Upper lobe of left lung (tissue), 6 donors: ENCODE measurements at regions not wholly inside any gene's neighbourhood (a gene's known extent, or its start where the extent isn't known, plus 50 kb on each side); places are given as distances from the start of the nearest gene placed in this dataset.

Source experiments
- ATAC-seq, 2 donors: fragments of 200-7000 bp; cut with Tn5 transposase; one replicate each; pipeline ENCODE4 v1.9.1; 2022; ENCODE audit warnings: mild to moderate bottlenecking in 2 of 2, moderate library complexity in 2 of 2; ENCODE audit not compliant: low FRiP score in 2 of 2
- DNase-seq, 2 donors: peaks; one replicate each; pipeline ENCODE4 v3.0.0-alpha.2; 2019 to 2020
- H3K27ac ChIP-seq, 4 donors: fragments of 200-600 bp; sonication (generic); one replicate each; pipeline ENCODE4 v1.5.1; 2016 to 2019
- H3K27me3 ChIP-seq, 4 donors: fragments of 200-600 bp; sonication (generic); one replicate each; pipeline ENCODE4 v1.5.1; 2017 to 2019
- H3K36me3 ChIP-seq, 4 donors: fragments of 200-600 bp; sonication (generic); one replicate each; pipeline ENCODE4 v1.5.1; 2016 to 2019
- H3K4me1 ChIP-seq, 4 donors: fragments of 200-600 bp; sonication (generic); one replicate each; pipeline ENCODE4 v1.5.1; 2018 to 2019
- H3K4me3 ChIP-seq, 4 donors: fragments of 200-600 bp; sonication (generic); one replicate each; pipeline ENCODE4 v1.5.1; 2017 to 2019; ENCODE audit warnings: mild to moderate bottlenecking in 2 of 4, moderate library complexity in 1 of 4
- H3K9me3 ChIP-seq, 4 donors: fragments of 200-600 bp; sonication (generic); one replicate each; pipeline ENCODE4 v1.5.1; 2018 to 2019
- EP300 ChIP-seq, 4 donors: sonication (generic); formaldehyde crosslinking; IDR thresholded peaks; one replicate each; pipeline ENCODE4 v1.5.1; 2017; ENCODE audit warnings: antibody characterized with exemption in 4 of 4, control low read depth in 2 of 4
- POLR2A ChIP-seq, 4 donors: fragments of 450-650 bp; IDR thresholded peaks; one replicate each; pipeline ENCODE4 v1.5.1; 2016 to 2017; ENCODE audit warnings: antibody characterized with exemption in 4 of 4, mild to moderate bottlenecking in 2 of 4
- POLR2AphosphoS5 ChIP-seq, 2 donors: sonication (generic); formaldehyde crosslinking; IDR thresholded peaks; one replicate each; pipeline ENCODE4 v1.5.1; 2017; ENCODE audit warnings: antibody characterized with exemption in 2 of 2
- WGBS, 2 donors: methylation state at CpG; one replicate each; pipeline ENCODE4 v1.1.5; 2017 to 2018; 5-methylcytosine and 5-hydroxymethylcytosine counted together
- TF ChIP-seq, protein P1 (sequence below), 6 experiments: fragments of 450-650 bp in 4 of 6; fragments of 200-600 bp in 2 of 6; sonication (generic) in 2 of 6; IDR thresholded peaks; one replicate each; pipeline ENCODE4 v1.5.1; 2016 to 2019; ENCODE audit warnings: antibody characterized with exemption in 6 of 6
- donor health status: DM: no; HTN: no; CAD: no; lungs with moderate emphysema.
- donor health status: DM: no; HTN: yes; CAD: no; lungs with severe emphysema.

DNA sequence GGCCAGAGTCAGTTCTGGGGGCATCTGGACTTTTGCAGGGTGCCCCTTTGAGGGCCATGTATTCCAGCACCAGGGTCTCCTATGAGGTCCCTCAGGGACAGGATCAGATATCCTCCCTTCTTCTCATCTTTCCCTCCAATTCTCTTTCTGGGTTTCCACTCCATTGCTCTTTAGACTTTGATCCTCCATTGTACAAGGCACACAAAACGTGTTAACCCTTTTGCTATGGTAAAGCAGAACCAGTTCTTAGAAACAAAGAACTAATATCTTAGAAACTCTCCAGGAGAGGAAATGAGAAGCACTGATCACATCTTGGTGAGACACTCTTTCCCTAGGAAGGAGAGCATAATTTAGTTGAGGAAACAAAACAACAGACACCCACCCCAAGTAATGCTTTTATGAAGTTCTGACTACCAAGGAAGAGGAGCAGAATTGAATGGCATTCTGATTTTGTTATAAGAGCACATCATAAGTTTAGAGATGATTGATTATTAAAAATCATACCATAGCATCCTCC lies 200.7 kb upstream of the NPY2R start:
- no peak for DNase-seq
- Histone ChIP-seq H3K36me3 (no peaks in the 10 kb centered on the region), H3K27me3 (no peaks in the 10 kb centered on the region), H3K4me3 (no peak overlapping the region), H3K27ac (no peak overlapping the region), H3K9me3 (no peaks in the 10 kb centered on the region), H3K4me1 (no peaks in the 10 kb centered on the region)
- TF ChIP-seq POLR2AphosphoS5 (IDR thresholded peaks at IDR 0.05), result no peak
- TF ChIP-seq, protein P1, sequence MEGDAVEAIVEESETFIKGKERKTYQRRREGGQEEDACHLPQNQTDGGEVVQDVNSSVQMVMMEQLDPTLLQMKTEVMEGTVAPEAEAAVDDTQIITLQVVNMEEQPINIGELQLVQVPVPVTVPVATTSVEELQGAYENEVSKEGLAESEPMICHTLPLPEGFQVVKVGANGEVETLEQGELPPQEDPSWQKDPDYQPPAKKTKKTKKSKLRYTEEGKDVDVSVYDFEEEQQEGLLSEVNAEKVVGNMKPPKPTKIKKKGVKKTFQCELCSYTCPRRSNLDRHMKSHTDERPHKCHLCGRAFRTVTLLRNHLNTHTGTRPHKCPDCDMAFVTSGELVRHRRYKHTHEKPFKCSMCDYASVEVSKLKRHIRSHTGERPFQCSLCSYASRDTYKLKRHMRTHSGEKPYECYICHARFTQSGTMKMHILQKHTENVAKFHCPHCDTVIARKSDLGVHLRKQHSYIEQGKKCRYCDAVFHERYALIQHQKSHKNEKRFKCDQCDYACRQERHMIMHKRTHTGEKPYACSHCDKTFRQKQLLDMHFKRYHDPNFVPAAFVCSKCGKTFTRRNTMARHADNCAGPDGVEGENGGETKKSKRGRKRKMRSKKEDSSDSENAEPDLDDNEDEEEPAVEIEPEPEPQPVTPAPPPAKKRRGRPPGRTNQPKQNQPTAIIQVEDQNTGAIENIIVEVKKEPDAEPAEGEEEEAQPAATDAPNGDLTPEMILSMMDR (IDR thresholded peaks at IDR 0.05), result no peak
- TF ChIP-seq EP300 (IDR thresholded peaks at IDR 0.05), result no peak
- no peak for TF ChIP-seq POLR2A (IDR thresholded peaks at IDR 0.05)
- ATAC-seq, result no peak
- WGBS, 2 donors, result 70 to 74% methylated on average over 1 of the region's 1 CpG

DNA sequence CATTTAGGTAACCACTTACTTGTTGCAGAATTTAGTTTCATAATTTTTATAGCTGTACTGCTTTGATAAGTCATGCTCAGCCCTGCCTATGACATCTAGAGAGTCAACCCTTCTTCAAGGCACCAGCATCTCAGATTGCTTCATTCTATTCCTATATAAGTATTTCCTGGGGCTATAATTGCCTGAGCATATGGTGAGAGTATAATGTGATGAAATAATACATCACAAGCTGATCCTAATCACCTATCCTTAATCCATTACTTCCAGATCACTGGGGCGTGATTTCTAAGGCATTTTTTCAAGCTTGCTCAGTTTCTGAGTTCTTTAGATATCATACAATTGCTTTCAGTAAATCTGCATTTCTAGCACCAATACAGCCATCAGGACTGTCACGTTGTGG lies 200.0 kb upstream of the NPY2R start:
- no peak overlapping the region for H3K27ac ChIP-seq
- 76 to 89% methylated on average over 2 of the region's 2 CpGs for WGBS, 2 donors
- H3K4me1 ChIP-seq, result no peaks in the 10 kb centered on the region
- ATAC-seq (no peak), DNase-seq (no peak)
- no peak overlapping the region for H3K4me3 ChIP-seq
- no peaks in the 10 kb centered on the region for H3K36me3 ChIP-seq
- no peaks in the 10 kb centered on the region for H3K9me3 ChIP-seq
- H3K27me3 ChIP-seq, result no peaks in the 10 kb centered on the region
- TF ChIP-seq EP300 (IDR thresholded peaks at IDR 0.05) (no peak), POLR2A (IDR thresholded peaks at IDR 0.05) (no peak), POLR2AphosphoS5 (IDR thresholded peaks at IDR 0.05) (no peak)
- TF ChIP-seq, protein P1 (IDR thresholded peaks at IDR 0.05), result no peak

DNA sequence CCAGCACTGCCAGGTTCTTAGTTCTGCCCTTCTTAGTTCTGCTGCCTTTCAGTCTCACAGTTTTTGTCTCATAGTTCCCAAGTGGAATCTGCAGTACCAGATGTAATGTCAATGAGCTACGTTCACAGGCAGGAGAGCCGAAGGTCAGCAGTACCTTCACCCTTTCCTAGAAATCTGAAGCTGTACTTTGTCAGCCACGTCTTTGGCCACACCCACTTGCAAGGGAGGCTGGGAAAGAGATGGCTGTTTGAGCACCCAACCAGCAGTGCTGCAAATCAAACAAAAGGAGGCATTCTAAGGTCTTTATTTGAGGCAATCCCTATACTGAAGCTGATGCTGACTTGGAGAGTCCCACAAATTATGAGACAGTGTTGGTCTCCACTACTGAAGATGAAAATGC lies 199.1 kb upstream of the NPY2R start:
- no peaks in the 10 kb centered on the region for H3K36me3 ChIP-seq
- TF ChIP-seq POLR2A (IDR thresholded peaks at IDR 0.05), result no peak
- no peak for ATAC-seq
- WGBS, 2 donors, result 71 to 80% methylated on average over 3 of the region's 3 CpGs
- no peak overlapping the region for H3K4me3 ChIP-seq
- no peaks in the 10 kb centered on the region for H3K4me1 ChIP-seq
- H3K27ac ChIP-seq, result no peak overlapping the region
- no peak for DNase-seq
- no peaks in the 10 kb centered on the region for H3K27me3 ChIP-seq
- H3K9me3 ChIP-seq, result no peaks in the 10 kb centered on the region

DNA sequence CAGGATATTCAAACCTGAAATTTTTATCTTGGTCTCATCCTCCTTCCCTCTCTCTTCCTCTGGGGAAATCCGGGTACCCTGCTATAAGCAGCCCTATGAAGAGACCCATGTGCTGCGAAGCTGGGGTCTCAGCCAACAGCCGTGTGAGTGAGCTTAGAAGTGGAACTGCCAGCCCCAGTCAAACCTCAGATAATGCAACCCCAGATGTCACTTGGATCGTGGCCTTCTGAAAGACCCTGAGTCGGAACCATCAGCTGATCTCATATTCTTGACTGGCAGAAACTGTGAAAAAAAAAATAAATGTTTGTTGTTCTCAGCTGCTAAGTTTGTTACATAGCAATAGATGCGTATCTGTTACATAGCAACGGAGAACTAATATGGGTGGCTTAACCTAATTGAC lies 198.1 kb upstream of the NPY2R start:
- Histone ChIP-seq H3K9me3 (no peaks in the 10 kb centered on the region), H3K27ac (no peak overlapping the region), H3K4me1 (no peaks in the 10 kb centered on the region), H3K4me3 (no peak overlapping the region), H3K27me3 (no peaks in the 10 kb centered on the region), H3K36me3 (no peaks in the 10 kb centered on the region)
- TF ChIP-seq POLR2AphosphoS5 (IDR thresholded peaks at IDR 0.05) (no peak), EP300 (IDR thresholded peaks at IDR 0.05) (no peak), POLR2A (IDR thresholded peaks at IDR 0.05) (no peak)
- TF ChIP-seq, protein P1 (IDR thresholded peaks at IDR 0.05), result no peak
- ATAC-seq, result no peak
- DNase-seq, result no peak
- 88 to 90% methylated on average over 7 of the region's 7 CpGs for WGBS, 2 donors

DNA sequence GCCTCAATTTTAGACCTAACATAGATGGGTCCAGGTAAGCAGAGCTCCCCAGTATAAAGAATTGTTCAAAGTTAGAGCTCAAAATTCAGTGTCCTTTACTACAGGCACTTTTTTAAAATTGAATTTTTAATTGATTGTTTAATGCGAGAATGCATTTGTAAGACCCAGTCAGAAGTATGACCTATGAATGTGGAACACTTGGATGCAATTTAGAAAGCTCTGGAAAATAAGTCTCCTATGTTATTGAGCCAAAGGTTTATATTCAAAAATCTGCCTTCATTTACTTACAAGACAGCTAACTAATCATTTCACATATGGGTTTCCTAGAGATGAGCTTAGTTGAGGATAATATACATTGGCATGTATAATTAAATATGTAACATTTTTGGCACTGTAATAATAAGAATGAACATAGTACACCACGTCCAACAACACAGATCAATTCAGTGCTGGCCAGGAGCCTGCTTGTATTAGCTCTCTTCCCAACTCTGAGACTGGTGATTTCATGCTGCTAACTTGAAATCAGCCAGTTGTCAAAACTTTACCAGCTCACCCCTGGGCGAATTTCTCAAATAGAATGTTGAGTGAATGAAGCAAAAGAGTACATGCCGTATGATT lies 197.2 kb upstream of the NPY2R start:
- 74 to 76% methylated on average over 4 of the region's 4 CpGs for WGBS, 2 donors
- DNase-seq (no peak), ATAC-seq (no peak)
- Histone ChIP-seq H3K27me3 (no peaks in the 10 kb centered on the region), H3K27ac (no peak overlapping the region), H3K36me3 (no peaks in the 10 kb centered on the region), H3K9me3 (no peaks in the 10 kb centered on the region), H3K4me1 (no peaks in the 10 kb centered on the region), H3K4me3 (no peak overlapping the region)
- no peak for TF ChIP-seq POLR2A (IDR thresholded peaks at IDR 0.05)
- no peak for TF ChIP-seq POLR2AphosphoS5 (IDR thresholded peaks at IDR 0.05)
- TF ChIP-seq EP300 (IDR thresholded peaks at IDR 0.05), result no peak
- TF ChIP-seq, protein P1 (IDR thresholded peaks at IDR 0.05), result no peak
